Muscle of leg (tissue), 3 donors: ENCODE measurements at regions not wholly inside any gene's neighbourhood (a gene's known extent, or its start where the extent isn't known, plus 50 kb on each side); places are given as distances from the start of the nearest gene placed in this dataset.

Source experiments
- DNase-seq: peaks from one replicate; pipeline ENCODE4 v3.0.0; 2013
- H3K27ac ChIP-seq: one replicate; pipeline ENCODE4 v1.5.1; 2013; ENCODE audit warnings: mild to moderate bottlenecking, low read length, control low read depth
- H3K27me3 ChIP-seq: one replicate; pipeline ENCODE4 v1.6.1; 2013; ENCODE audit warnings: low read length; ENCODE audit not compliant: control insufficient read depth, insufficient read depth
- H3K36me3 ChIP-seq: one replicate; pipeline ENCODE4 v1.6.1; 2013; ENCODE audit warnings: low read length; ENCODE audit not compliant: control insufficient read depth, insufficient read depth
- H3K4me1 ChIP-seq: one replicate; pipeline ENCODE4 v1.6.1; 2013; ENCODE audit warnings: low read length; ENCODE audit not compliant: control insufficient read depth, insufficient read depth
- H3K4me3 ChIP-seq: one replicate; pipeline ENCODE4 v1.5.1; 2013; ENCODE audit warnings: low read length, control low read depth
- H3K9me3 ChIP-seq: replicated peaks from 2 replicates; pipeline ENCODE4 v1.6.1; 2013; ENCODE audit warnings: low read depth, low read length; ENCODE audit not compliant: control insufficient read depth
- WGBS: methylation state at CpG from one replicate; pipeline ENCODE4 v1.1.5; 2013; ENCODE audit warnings: missing lambda C conversion rate; ENCODE audit not compliant: insufficient coverage; 5-methylcytosine and 5-hydroxymethylcytosine counted together

GRCh38 chr10:129253161-129253864 is 213.7 kb upstream of the MGMT start:
- DNase-seq = no peak
- Histone ChIP-seq H3K4me3 (no peak overlapping the region), H3K27me3 (no peaks in the 10 kb centered on the region), H3K4me1 (peaks cover 3% of the 10 kb centered on the region), H3K9me3 (no peaks in the 10 kb centered on the region), H3K27ac (no peak overlapping the region), H3K36me3 (no peaks in the 10 kb centered on the region)
- WGBS = 96% methylated on average over 3 of the region's 12 CpGs

GRCh38 chr10:129253865-129254179 is 213.2 kb upstream of the MGMT start:
- DNase-seq = peak; percentile 16
- Histone ChIP-seq H3K4me1 (peaks cover 6% of the 10 kb centered on the region), H3K27me3 (no peaks in the 10 kb centered on the region), H3K9me3 (no peaks in the 10 kb centered on the region), H3K4me3 (no peak overlapping the region), H3K36me3 (no peaks in the 10 kb centered on the region), H3K27ac (peak overlapping the region; percentile 69)
- WGBS = 56% methylated on average over 7 of the region's 7 CpGs

- Histone ChIP-seq H3K4me3 (no peak overlapping the region), H3K27me3 (no peaks in the 10 kb centered on the region), H3K9me3 (no peaks in the 10 kb centered on the region), H3K4me1 (peaks cover 10% of the 10 kb centered on the region), H3K27ac (peak overlapping the region; percentile 91), H3K36me3 (no peaks in the 10 kb centered on the region)
- DNase-seq = peak; percentile 95
- 20% methylated on average over 1 of the region's 9 CpGs for WGBS
Observed at GRCh38 chr10:129258283-129258923, 208.6 kb upstream of the MGMT start.

GRCh38 chr10:129259128-129259815 is 207.8 kb upstream of the MGMT start:
- Histone ChIP-seq H3K36me3 (no peaks in the 10 kb centered on the region), H3K4me1 (peaks cover 8% of the 10 kb centered on the region), H3K4me3 (no peak overlapping the region), H3K27ac (peak overlapping the region; percentile 91), H3K9me3 (no peaks in the 10 kb centered on the region), H3K27me3 (no peaks in the 10 kb centered on the region)
- peak; percentile 20 for DNase-seq
- no CpG with 5 or more reads among the region's 9 CpGs for WGBS

- H3K4me3 ChIP-seq = no peak overlapping the region
- no peaks in the 10 kb centered on the region for H3K36me3 ChIP-seq
- H3K27ac ChIP-seq = peak overlapping the region; percentile 64
- 43% methylated on average over 7 of the region's 8 CpGs for WGBS
- peak; percentile 72 for DNase-seq
- H3K9me3 ChIP-seq = no peaks in the 10 kb centered on the region
- H3K27me3 ChIP-seq = no peaks in the 10 kb centered on the region
- peaks cover 30% of the 10 kb centered on the region for H3K4me1 ChIP-seq
Observed at GRCh38 chr10:129272176-129272575, 194.9 kb upstream of the MGMT start.

GRCh38 chr10:129272866-129273650 is 194.0 kb upstream of the MGMT start:
- Histone ChIP-seq H3K36me3 (no peaks in the 10 kb centered on the region), H3K4me1 (peaks cover 38% of the 10 kb centered on the region), H3K27ac (peak overlapping the region; percentile 81), H3K27me3 (no peaks in the 10 kb centered on the region), H3K4me3 (no peak overlapping the region), H3K9me3 (no peaks in the 10 kb centered on the region)
- DNase-seq = peak; percentile 96
- no CpG with 5 or more reads among the region's 5 CpGs for WGBS

- peaks cover 39% of the 10 kb centered on the region for H3K4me1 ChIP-seq
- no peaks in the 10 kb centered on the region for H3K36me3 ChIP-seq
- WGBS = 60% methylated on average over 5 of the region's 7 CpGs
- H3K9me3 ChIP-seq = no peaks in the 10 kb centered on the region
- DNase-seq = no peak
- peak overlapping the region; percentile 81 for H3K27ac ChIP-seq
- H3K27me3 ChIP-seq = no peaks in the 10 kb centered on the region
- H3K4me3 ChIP-seq = no peak overlapping the region
Observed at GRCh38 chr10:129273860-129274259, 193.2 kb upstream of the MGMT start.

GRCh38 chr10:129274748-129275474 is 192.1 kb upstream of the MGMT start:
- no peaks in the 10 kb centered on the region for H3K27me3 ChIP-seq
- peak; percentile 36 for DNase-seq
- H3K4me1 ChIP-seq = peaks cover 45% of the 10 kb centered on the region
- no peaks in the 10 kb centered on the region for H3K36me3 ChIP-seq
- no peaks in the 10 kb centered on the region for H3K9me3 ChIP-seq
- peak overlapping the region; percentile 58 for H3K27ac ChIP-seq
- whole genome bisulfite sequencing = 47% methylated on average over 6 of the region's 10 CpGs
- no peak overlapping the region for H3K4me3 ChIP-seq

- no peaks in the 10 kb centered on the region for H3K9me3 ChIP-seq
- DNase-seq = peak; percentile 26
- 67% methylated on average over 1 of the region's 9 CpGs for WGBS
- no peaks in the 10 kb centered on the region for H3K36me3 ChIP-seq
- H3K4me1 ChIP-seq = peaks cover 48% of the 10 kb centered on the region
- no peak overlapping the region for H3K4me3 ChIP-seq
- no peaks in the 10 kb centered on the region for H3K27me3 ChIP-seq
- H3K27ac ChIP-seq = peak overlapping the region; percentile 31
Observed at GRCh38 chr10:129275886-129276285, 191.2 kb upstream of the MGMT start.
